22Rv1 (cell line): ENCODE measurements at regions not wholly inside any gene's neighbourhood (a gene's known extent, or its start where the extent isn't known, plus 50 kb on each side); places are given as distances from the start of the nearest gene placed in this dataset.

Experiments
- CTCF ChIP-seq: fragments of 450-650 bp; IDR thresholded peaks from 2 replicates; pipeline ENCODE4 v1.5.1; 2017; ENCODE audit warnings: mild to moderate bottlenecking
- ZFX ChIP-seq: fragments of 450-650 bp; IDR thresholded peaks from 2 replicates; pipeline ENCODE4 v1.6.1; 2017; ENCODE audit warnings: antibody characterized with exemption, borderline replicate concordance

GRCh38 chr3:159624616-159625015 lies 364.0 kb upstream of the IL12A start:
- no peak for TF ChIP-seq CTCF
- no peak for TF ChIP-seq ZFX
